Endometrial microvascular endothelial cells (primary cell): ENCODE measurements at regions not wholly inside any gene's neighbourhood (a gene's known extent, or its start where the extent isn't known, plus 50 kb on each side); places are given as distances from the start of the nearest gene placed in this dataset.

Experiments
- in situ Hi-C: cut with HindIII; loops from 2 replicates; pipeline ENCODE4 v1.10.0; 2017; ENCODE audit warnings: low sequenced_read_pairs, low pct_unique_long_range_greater_than_20kb; ENCODE audit errors: inconsistent ontology term

DNA sequence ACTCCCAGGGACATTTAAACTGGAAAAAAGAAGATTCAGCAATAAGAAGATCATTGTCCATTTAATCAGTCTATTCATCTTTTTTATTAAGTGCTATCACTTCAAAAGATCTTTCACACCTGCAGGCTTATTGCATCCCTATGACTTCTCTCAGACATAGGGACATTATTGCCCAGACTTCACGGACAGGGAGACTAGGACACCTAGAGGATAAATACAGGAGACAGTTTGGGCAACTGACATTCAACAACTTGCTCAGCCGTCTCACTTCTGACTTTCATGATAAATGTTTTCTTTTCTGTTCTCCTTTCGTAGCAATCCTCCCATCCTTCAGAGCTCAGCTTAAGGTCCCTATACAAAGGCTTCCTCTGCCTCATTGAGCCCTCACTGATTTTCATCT lies 84.3 kb downstream of the TMEM30B start:
- in situ Hi-C loops, result no loop called here

DNA sequence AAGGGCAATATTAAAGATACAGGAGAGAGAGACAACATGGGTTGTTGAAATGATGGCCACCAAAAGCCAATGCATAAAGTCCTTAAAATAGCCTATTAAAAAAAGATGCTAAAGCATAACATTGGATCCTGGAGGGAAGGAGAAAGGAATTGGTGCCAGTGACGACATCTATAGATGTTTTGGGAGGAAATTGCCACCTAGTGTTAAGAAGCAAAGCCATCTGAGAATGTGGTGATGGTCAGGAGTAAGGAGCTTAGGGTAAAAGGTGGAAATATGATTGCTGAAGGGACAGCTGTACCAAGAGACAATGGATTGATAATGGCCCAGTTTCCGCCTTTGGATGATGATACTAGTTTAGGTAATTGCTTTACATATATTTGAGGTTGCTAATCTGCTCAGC lies 85.1 kb downstream of the TMEM30B start:
- in situ Hi-C loops, result no loop called here

DNA sequence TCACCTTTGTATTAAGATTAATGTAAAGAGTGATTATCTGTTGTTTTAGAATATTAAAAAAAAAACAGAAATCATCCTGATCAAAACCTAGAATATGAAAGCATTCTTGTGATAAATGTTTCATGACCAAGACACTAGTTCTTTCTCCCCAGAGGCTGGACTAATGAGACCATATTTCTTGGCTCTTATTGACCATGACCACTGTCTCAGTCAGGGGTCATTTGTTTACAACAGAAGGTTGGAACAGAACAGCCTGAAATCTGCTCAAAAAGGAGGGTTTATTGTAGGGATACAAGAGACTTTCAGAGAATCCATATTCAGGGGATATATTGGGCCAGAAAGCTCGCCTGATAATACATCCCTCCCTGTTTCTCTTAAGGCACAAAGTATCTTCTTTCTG lies 87.7 kb downstream of the TMEM30B start:
- in situ Hi-C loops, result no loop called here

DNA sequence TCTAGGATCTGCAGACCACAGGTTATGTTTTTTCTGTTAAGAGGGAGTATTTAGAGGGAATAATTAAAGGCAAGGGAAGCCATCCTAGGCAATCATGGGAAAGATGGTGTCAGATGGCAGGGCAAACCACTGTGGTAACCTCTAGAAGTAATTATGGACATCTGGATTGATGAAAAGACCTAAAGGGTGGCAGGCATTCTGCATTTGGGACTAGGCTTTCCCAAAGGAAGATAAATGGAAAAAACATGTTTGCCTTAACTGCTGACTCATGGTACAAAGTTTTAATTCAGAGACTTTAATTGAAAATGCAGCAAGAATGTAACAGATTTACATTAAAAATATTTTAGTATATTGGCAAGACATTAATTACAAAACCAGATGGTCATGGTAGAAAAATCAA lies 88.1 kb downstream of the TMEM30B start:
- in situ Hi-C loops, result no loop called here

DNA sequence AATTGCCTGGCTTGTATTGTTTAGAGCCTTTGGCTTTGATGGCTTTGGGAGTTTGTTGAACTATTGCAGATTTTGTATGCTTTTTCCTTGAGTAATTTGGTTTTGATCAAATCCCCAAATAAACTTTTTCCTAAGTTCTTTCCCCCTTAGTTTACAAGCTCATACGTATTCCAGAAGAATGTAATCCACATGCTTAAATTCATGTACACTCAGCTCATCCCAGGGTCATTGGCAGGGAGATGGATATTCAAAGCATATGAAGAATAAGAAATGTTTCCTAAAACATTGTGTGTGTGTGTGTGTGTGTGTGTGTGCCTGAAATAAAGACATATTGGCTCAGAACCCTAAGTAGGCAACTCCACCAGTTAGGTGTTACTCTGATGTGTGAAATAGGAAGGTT lies 89.4 kb downstream of the TMEM30B start:
- in situ Hi-C loops, result no loop called here

DNA sequence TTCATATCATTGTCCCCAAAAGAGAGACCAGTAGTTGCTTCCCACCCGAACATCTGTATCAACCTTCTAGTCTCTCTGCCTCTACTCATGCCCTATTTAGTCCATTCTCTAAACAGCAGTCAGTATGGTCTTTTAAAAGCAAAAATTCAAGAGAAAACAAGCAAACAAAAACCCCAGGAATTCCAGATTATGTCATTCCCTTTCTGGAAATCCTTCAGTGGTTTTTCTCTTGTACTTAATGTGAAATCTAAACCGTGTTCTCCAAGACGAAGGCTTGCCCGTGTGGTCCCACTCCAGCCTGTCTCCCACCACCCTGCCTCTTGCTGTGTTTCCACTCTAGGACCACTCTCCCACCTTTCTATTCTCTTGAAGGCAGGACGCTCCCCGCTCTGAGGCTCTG lies 90.8 kb downstream of the TMEM30B start:
- in situ Hi-C loops, result no loop called here

DNA sequence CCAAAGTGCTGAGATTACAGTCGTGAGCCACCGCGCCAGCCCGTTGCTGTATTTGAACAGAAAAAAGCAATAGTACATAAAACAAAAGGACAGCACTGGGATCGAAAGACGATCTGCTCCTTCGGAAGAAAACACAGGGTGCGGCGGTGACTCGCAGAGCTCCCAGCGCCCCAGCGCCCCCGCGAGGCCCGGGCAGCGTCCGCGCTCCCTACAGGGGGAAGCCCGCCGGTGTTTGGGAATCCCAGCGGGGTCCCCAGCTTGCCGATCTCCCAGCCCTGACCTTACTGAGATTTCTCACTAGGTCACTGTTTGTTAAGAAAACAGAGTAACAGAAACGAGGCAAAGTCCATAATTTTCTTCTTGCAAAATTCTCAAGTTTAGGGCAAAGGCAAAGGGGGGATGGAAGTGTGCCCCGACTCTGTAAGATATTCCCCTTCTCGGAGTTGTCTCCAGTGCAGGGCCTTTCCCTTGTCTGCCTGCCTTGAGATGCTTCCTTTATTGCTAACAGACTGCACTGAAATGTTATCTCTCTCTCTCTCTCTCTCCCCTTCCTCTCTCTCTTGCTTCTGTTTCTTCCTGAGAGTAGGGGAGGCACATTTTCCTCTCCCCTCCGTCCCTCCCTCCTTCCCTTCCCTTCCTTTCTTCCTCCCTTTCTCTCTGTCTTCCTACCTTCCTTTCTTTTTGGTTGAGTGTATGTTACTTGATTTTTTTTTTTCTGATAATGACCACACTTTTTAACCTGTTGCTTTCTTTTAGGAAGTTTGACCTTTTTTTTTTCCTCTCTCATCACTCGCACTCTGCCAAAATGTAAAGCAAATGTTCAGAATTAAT lies 91.9 kb downstream of the TMEM30B start:
- in situ Hi-C loops, result no loop called here

DNA sequence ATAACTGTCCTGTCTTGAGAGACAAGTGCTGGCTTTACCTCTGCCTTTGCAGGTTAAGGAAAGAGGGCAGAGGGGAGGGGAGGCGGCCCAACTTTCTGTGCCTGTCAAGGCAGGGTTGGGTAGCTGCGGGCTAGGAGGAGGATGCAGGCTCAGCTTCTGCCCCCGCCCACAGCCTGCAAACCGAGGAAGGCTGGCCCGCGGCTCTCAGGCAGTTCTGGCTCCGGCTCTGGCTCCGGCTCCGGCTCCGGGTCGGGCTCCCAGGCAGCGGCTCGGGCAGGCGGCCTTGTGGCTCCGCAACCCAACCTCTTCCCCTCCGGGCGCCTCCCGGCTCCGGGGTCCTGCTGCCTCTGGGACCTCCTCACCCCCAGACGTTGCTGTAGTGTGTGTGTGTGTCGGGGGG lies 92.9 kb downstream of the TMEM30B start:
- in situ Hi-C loops, result no loop called here

DNA sequence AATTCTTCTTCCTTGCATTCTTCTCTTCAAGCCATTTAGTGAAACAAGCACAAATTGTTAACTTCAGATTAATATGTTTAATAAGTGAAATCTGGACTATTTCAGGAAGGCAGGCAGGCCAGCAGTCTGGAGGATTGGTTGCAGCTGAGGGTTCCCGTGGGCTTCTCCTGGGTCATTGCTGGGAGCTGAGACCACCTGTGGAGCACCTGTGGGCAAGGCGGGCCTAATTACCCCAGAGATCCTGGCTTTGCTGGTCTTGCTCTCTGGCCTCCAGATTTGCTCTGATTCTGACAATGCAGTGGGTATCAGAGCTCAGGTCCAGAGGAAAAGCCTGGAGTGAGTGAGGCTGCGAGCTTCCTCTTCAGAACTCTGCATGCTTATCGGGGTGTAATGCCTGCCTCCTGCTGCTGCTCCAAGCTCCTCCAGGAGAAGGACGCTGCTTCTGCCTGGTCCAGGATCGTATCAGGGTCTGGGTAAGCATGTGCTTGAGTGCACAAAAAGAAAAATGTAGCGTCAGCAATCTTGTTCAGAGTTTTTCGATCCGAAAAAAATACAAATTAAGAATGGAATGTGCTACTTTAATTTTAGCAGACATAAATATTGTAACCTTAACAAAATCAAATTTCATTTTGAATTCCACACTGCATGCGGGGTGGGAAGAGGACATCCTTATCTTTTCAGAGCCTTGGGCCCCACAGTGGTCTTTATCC lies 93.8 kb downstream of the TMEM30B start:
- in situ Hi-C loops, result no loop called here

DNA sequence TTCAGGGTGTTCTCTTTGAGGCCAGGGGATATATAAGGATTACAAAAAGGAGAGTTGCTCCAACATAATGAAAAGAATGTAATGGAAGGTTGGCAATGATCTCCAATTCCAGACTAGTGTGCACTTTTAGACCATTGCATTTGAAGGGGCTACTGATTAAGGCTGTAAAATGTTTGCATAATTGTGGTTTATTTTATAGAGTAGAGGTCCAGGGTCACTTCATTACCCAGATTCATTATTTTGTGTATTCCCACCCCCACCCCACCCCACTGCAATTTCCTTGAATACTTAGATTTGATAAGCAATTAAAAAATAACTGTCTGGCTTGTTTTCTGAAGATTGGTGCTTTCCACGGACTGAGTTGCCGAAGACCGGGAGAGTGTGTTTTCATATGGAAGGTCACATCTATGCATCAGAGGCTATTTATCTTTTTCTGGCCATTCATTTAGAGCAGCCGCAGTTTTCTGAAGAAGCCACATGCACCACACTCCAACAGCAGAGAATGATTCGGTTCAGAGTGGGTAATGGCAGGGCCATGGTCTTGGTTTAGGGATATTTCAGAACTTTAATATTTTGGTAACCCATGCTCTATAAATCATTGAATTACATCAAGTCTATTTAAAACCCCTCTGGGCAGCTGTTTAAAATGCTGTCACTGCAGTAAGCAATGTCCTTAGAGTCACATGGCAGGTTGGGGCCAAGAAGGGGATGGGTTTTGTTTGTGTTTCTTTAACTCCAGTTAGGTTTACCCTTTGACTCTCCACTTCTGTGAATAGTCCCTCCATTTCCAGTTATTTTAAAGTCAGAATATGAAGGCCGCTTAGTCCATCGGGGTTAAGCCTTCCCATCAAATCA lies 94.6 kb downstream of the TMEM30B start:
- in situ Hi-C loops, result no loop called here

DNA sequence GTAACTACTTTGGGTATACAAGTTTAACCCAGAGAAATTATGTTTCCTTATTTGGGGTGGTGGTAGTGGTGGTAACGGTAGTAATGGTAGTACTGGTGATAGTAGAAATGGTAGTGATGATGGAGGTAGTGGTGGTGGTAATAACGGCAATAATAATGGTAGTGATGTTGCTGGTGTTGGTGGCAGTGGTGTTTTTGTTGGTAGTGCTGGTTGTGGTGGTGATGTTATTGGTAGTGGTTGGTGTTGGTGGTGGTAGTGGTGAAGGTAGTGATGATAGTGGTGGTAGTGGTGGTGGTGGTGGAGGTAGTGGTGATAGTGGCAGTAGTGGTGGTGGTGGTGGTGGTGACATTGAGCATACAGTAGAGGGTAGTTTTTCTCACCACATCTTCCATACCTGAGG lies 95.6 kb downstream of the TMEM30B start:
- in situ Hi-C loops, result no loop called here

DNA sequence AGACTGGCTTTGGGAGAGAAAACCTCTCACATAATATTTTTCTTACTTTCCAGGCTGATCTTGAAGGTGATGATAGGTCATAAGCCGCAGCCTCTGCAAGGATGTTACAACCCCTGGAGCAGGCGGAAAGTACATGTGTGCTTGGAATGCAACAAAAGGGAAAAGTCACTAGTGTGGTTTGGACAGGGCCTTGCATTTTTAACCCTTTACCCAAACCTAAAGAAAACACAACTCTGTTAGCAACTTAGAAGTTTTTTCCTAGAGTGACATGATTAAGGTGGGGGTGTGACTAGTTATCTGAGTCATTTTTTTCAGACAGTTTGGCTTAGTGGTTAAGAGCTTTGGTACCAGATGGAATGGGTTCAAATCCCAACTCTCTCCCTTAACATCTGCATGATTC lies 97.0 kb downstream of the TMEM30B start:
- in situ Hi-C loops, result no loop called here

DNA sequence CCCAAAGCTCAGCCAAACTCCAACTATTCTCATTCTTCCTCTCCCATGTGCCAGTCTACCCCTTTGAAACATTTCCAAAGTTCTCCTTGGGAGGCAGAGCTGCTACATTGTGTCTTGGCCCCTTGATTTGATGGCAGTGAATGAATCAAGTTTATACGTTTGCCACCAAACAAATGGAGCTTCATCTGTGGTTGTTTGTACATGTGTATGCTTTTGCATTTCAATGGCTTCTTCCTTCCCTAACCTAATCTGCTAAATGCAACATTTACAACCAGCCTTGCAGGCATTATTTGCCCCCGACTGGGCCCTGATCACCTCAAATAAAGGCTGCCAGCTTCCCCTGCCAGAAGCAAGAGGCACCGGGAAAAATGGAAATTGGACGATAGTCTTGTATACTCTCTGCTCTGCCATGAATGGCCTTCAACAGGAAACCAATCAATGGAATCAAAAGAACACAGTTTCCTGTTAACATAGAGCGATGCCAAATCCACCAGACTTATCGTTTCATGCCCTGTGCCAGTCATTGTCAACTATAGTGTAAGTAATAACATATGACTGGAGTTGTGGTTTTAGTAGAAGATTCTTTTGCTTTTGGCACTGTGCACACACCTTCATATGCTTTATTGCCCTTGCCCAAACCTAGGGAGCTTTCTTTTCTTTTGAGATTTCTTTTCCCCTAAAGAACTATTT lies 97.8 kb downstream of the TMEM30B start:
- in situ Hi-C loops, result no loop called here

DNA sequence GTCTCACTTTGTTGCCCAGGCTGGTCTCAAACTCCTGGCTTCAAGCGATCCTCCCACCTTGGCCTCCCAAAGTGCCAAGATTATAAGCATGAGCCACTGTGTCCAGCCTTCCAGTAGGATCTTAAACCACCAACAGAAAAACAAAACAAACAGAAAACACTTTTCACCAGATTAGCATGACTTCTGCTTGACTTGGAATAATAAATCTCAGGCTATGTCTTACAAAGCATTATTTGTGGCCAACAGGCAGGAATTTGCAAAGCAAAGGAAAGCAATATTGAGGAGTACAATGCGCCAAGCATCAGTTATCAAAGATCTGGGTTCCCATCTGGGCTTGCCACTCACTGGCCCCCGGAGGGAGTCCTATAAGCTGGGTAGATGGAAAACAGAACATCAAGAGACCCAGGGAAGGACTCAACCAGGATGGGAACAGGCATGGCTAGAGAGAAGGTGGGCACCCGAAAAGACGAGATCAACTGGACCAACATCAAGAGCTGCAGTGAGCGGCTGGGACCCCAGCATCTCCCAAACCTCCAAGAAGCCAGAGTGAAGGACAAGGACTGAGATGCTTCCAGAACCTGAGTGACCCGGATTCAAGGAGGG lies 101.2 kb downstream of the TMEM30B start:
- in situ Hi-C loops, result no loop called here

DNA sequence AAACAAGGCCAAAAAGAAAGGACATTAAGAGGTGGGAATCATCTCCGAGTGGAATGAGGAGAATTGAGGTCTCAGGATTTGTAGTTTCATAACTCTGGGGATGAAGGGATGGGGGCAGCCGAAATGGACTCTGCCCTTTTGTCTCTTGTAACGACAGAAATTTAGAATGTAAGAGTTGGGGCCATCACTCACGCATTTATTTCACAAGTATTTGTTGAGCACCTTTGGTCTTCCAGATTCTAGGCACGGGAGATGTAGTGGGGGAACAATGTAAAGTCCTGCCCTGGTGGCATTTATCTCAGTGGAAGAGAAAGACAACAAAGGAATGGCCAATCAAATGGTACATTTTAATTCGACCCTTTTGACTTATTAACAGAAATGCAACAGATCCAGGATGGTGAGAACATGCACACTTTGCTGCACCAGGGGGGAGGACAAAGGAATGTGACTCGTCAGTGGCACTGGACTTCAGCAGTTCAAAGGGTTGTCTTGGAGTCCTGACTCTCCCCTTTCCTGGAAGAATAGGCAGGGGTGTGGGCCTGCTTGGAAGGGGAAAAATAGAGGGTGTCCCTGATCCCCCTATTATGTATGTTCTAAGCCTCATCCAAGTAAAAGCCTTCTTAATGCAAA lies 102.0 kb downstream of the TMEM30B start:
- in situ Hi-C loops, result no loop called here

DNA sequence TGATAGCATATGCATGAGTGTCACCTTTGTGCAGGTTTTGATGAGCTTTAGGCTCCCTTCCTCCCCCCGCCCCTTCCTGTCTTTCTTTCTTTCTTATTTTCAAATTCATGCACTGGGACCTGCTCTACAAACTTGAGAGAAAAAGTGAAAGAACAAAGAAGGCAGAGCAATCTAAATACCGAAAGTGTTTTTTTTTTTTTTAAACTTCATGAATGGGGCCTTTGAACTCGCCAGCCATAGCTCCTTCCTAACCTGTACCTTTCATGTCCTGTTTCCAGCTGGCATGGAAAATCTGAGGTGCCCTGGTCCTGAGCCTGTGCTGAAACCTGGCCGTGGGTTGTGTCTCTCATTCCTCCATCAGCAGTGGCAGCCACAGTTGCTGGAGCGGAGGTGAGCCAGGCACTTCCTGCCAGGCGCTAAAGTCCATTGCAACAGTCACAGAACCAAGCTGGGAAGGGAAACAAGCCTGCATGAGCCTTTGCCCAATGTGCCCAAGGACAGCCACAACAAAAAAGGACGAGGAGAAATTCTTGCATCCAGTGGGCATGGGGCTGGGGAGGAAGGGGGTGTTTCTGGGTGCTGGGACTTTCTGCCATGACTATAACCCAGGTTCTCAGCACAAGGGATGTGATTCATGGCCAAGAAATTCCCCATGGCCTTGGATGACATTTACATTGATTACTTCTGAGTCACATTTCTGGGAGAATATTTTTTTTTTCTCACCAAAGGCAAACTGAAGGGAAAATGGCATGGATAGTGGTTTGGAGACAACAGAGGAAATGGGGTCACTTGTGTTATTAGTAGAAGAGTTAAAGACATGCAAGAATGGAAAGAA lies 102.7 kb downstream of the TMEM30B start:
- in situ Hi-C loops, result no loop called here
